ENCODE measurements at regions not wholly inside any gene's neighbourhood (a gene's known extent, or its start where the extent isn't known, plus 50 kb on each side); places are given as distances from the start of the nearest gene placed in this dataset.
"Not testable (repeated sequence)": the region's sequence is repeated elsewhere in the genome, so short reads cannot be mapped to it uniquely, and the experiment has no call there.

GRCh38 chr16:61421111-61421510 is 615.1 kb downstream of the CDH8 start:
- FAIRE-seq: no peak

- FAIRE-seq: no peak
Measured at GRCh38 chr16:61419791-61420190, 616.4 kb downstream of the CDH8 start.

GRCh38 chr16:61418802-61419201 is 617.4 kb downstream of the CDH8 start:
- FAIRE-seq: not testable (repeated sequence)

- no peak for FAIRE-seq
Measured at GRCh38 chr16:61415126-61415525, 621.1 kb downstream of the CDH8 start.

GRCh38 chr16:61413021-61413420 is 623.2 kb downstream of the CDH8 start:
- FAIRE-seq: no peak

- FAIRE-seq: no peak
Measured at GRCh38 chr16:61412562-61412961, 623.7 kb downstream of the CDH8 start.

GRCh38 chr16:61409604-61410003 is 626.6 kb downstream of the CDH8 start:
- FAIRE-seq: no peak

GRCh38 chr16:61403386-61403785 is 632.9 kb downstream of the CDH8 start:
- no peak for FAIRE-seq

GRCh38 chr16:61391896-61392295 is 644.3 kb downstream of the CDH8 start:
- FAIRE-seq: no peak

GRCh38 chr16:61390965-61391637 is 645.1 kb downstream of the CDH8 start:
- no peak for FAIRE-seq

GRCh38 chr16:61385392-61386071 is 650.7 kb downstream of the CDH8 start:
- no peak for FAIRE-seq

- FAIRE-seq: no peak
Measured at GRCh38 chr16:61382435-61382834, 653.8 kb downstream of the CDH8 start.

GRCh38 chr16:61379311-61379710 is 656.9 kb downstream of the CDH8 start:
- no peak for FAIRE-seq

- no peak for FAIRE-seq
Measured at GRCh38 chr16:61374071-61374470, 662.2 kb downstream of the CDH8 start.

GRCh38 chr16:61371881-61372280 is 664.4 kb downstream of the CDH8 start:
- no peak for FAIRE-seq

- no peak for FAIRE-seq
Measured at GRCh38 chr16:61371388-61371787, 664.9 kb downstream of the CDH8 start.

GRCh38 chr16:61370564-61370963 is 665.7 kb downstream of the CDH8 start:
- no peak for FAIRE-seq

- FAIRE-seq: no peak
Measured at GRCh38 chr16:61366006-61366405, 670.2 kb downstream of the CDH8 start.

GRCh38 chr16:61364990-61365389 is 671.2 kb downstream of the CDH8 start:
- no peak for FAIRE-seq

GRCh38 chr16:61362585-61362984 is 673.7 kb downstream of the CDH8 start:
- no peak for FAIRE-seq

GRCh38 chr16:61344791-61345190 is 691.4 kb downstream of the CDH8 start:
- FAIRE-seq: no peak

- no peak for FAIRE-seq
Measured at GRCh38 chr16:61332461-61332860, 703.8 kb downstream of the CDH8 start.

- FAIRE-seq: no peak
Measured at GRCh38 chr16:61324044-61324443, 712.2 kb downstream of the CDH8 start.

- FAIRE-seq: no peak
Measured at GRCh38 chr16:61323456-61323855, 712.8 kb downstream of the CDH8 start.

GRCh38 chr16:61320791-61321190 is 715.4 kb downstream of the CDH8 start:
- FAIRE-seq: no peak
